Activated CD8-positive, alpha-beta T cell treated with anti-CD3 and anti-CD28 coated beads for 36 hours (primary cell): ENCODE measurements at regions not wholly inside any gene's neighbourhood (a gene's known extent, or its start where the extent isn't known, plus 50 kb on each side); places are given as distances from the start of the nearest gene placed in this dataset.

Source experiments
- ATAC-seq: fragments of 200-7000 bp; cut with Tn5 transposase; one replicate; pipeline ENCODE4 v1.10.0; 2021; ENCODE audit warnings: mild to moderate bottlenecking, moderate library complexity
- CTCF ChIA-PET: fragments of 350-600 bp; sonication (Branson Sonifier 250); formaldehyde crosslinking; loops from one replicate; lab custom pipeline; 2021; ENCODE audit warnings: antibody characterized with exemption; lab: Charles Lee
- POLR2A ChIA-PET: fragments of 350-600 bp; sonication (Branson Sonifier 250); formaldehyde crosslinking; loops from one replicate; lab custom pipeline; 2021; ENCODE audit warnings: antibody characterized with exemption; lab: Charles Lee
- DNase-seq: peaks from one replicate; pipeline ENCODE4 v3.0.0-alpha.2; 2020
- H3K27ac Mint-ChIP-seq: one replicate; pipeline ENCODE4 v1.8.0; 2021; ENCODE audit warnings: mild to moderate bottlenecking, mixed read lengths
- H3K27me3 Mint-ChIP-seq: one replicate; pipeline ENCODE4 v1.8.0; 2021; ENCODE audit warnings: mixed read lengths
- H3K36me3 Mint-ChIP-seq: one replicate; pipeline ENCODE4 v1.8.0; 2021; ENCODE audit warnings: low read depth, mixed read lengths
- H3K4me1 Mint-ChIP-seq: one replicate; pipeline ENCODE4 v1.8.0; 2021; ENCODE audit warnings: low read depth, mixed read lengths
- H3K4me3 Mint-ChIP-seq: one replicate; pipeline ENCODE4 v1.8.0; 2021; ENCODE audit warnings: mild to moderate bottlenecking, moderate library complexity, mixed read lengths
- H3K9me3 Mint-ChIP-seq: one replicate; pipeline ENCODE4 v1.8.0; 2021; ENCODE audit warnings: mixed read lengths
- intact Hi-C: fragments of 100-400 bp; cut with micrococcal nuclease; formaldehyde crosslinking; loops from one replicate; pipeline ENCODE4 v1.10.0; 2022
- TF ChIP-seq, protein P1 (sequence below): fragments of 200-600 bp; IDR thresholded peaks from one replicate; pipeline ENCODE4 v1.8.0; 2022; ENCODE audit warnings: antibody characterized with exemption, mild to moderate bottlenecking

DNA sequence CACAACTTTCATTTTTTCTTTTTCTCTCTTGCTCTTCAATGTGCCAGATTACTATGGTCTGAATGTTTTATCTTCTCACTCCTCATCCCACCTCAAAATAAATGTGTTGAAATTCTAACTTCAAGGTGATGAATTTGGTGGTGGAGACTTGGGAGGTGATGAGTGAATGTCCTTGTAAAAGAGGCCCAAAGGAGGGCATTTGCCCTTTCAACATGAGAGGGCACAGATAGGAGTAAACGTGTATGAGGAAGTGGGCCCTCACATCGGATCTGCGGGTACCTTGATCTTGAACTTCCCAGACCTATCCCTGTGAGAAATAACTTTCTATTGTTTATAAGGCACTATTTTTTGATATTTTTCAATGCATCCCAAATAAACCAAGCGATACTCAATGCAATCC is 412.3 kb upstream of the ADGRL2 start:
- ChIA-PET CTCF (no interaction called here), POLR2A (no interaction called here)
- H3K36me3 Mint-ChIP-seq = no peaks in the 10 kb centered on the region
- TF ChIP-seq, protein P1, sequence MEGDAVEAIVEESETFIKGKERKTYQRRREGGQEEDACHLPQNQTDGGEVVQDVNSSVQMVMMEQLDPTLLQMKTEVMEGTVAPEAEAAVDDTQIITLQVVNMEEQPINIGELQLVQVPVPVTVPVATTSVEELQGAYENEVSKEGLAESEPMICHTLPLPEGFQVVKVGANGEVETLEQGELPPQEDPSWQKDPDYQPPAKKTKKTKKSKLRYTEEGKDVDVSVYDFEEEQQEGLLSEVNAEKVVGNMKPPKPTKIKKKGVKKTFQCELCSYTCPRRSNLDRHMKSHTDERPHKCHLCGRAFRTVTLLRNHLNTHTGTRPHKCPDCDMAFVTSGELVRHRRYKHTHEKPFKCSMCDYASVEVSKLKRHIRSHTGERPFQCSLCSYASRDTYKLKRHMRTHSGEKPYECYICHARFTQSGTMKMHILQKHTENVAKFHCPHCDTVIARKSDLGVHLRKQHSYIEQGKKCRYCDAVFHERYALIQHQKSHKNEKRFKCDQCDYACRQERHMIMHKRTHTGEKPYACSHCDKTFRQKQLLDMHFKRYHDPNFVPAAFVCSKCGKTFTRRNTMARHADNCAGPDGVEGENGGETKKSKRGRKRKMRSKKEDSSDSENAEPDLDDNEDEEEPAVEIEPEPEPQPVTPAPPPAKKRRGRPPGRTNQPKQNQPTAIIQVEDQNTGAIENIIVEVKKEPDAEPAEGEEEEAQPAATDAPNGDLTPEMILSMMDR = no peak
- H3K27ac Mint-ChIP-seq = no peak overlapping the region
- H3K4me3 Mint-ChIP-seq = no peak overlapping the region
- peaks cover 2% of the 10 kb centered on the region for H3K9me3 Mint-ChIP-seq
- H3K27me3 Mint-ChIP-seq = no peaks in the 10 kb centered on the region
- ATAC-seq (no peak), DNase-seq (no peak)
- no peaks in the 10 kb centered on the region for H3K4me1 Mint-ChIP-seq
- intact Hi-C loops = no loop called here

DNA sequence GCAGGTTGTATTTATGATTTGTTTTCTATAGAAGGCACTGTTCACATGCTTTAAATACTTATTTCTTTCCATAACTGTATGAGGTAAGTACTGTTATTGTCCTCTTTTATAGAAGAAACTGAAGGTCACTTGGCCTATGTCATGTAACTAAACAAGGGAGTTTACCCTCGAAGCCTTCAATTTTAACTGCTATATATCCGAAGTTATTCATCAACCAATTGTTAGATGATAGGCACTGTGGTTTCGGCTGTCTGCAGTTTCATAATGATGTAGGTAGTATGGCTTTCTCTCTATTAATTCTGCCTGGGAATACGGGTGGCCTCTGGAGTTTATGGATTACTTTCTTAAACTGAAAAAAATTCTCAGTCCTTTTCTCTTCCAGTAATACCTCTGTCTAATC is 413.3 kb upstream of the ADGRL2 start:
- CTCF ChIA-PET = no interaction called here
- Mint-ChIP-seq H3K4me3 (no peak overlapping the region), H3K27ac (no peak overlapping the region), H3K27me3 (no peaks in the 10 kb centered on the region), H3K4me1 (no peaks in the 10 kb centered on the region), H3K9me3 (peaks cover 2% of the 10 kb centered on the region), H3K36me3 (no peaks in the 10 kb centered on the region)
- intact Hi-C loops = no loop called here
- POLR2A ChIA-PET = no interaction called here
- DNase-seq (no peak), ATAC-seq (no peak)
- TF ChIP-seq, protein P1 = no peak

DNA sequence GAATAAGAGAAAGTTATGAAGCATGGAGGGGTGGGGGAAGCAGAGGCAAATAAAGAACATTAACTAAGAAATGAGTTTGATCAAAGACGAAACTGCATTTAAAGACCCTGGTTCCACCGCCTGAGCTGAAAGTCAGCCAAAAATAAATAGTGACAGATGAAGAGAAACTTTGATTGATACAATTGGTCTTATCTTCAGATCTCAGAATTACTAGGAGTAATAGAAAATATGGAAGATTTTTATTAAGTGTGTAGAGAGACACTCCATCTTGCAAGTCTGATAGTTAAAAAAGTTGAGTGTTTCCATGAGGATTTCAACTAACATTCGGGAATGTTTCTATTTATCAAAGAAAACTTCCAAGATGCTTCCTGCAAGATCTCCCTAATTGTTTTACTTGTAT is 418.2 kb upstream of the ADGRL2 start:
- H3K36me3 Mint-ChIP-seq = no peaks in the 10 kb centered on the region
- H3K27ac Mint-ChIP-seq = no peak overlapping the region
- CTCF ChIA-PET = no interaction called here
- H3K27me3 Mint-ChIP-seq = no peaks in the 10 kb centered on the region
- no peak for DNase-seq
- H3K4me3 Mint-ChIP-seq = no peak overlapping the region
- POLR2A ChIA-PET = no interaction called here
- intact Hi-C loops = no loop called here
- H3K9me3 Mint-ChIP-seq = peaks cover 4% of the 10 kb centered on the region
- no peak for ATAC-seq
- H3K4me1 Mint-ChIP-seq = no peaks in the 10 kb centered on the region
- TF ChIP-seq, protein P1 = no peak

DNA sequence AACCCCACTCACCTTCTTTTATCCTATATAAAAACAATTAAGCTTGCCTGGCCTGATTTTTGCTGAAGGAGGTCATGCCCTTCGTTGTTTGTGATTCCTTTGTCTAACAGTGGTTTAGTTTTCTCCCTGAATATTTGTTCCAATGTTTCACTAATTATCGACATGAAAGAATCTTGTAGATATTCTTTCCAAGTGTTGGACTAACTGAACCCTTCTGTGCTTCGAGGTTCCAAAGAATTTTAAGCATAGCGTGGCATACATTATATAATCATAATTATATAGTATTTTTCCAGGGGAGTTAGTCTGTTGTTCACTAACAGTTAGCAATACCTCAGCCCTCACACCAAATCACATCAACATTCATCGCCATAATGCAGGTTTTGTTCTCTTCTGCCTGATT is 418.9 kb upstream of the ADGRL2 start:
- Mint-ChIP-seq H3K9me3 (peaks cover 4% of the 10 kb centered on the region), H3K4me1 (no peaks in the 10 kb centered on the region), H3K4me3 (no peak overlapping the region), H3K27ac (no peak overlapping the region), H3K27me3 (no peaks in the 10 kb centered on the region), H3K36me3 (no peaks in the 10 kb centered on the region)
- ChIA-PET POLR2A (no interaction called here), CTCF (no interaction called here)
- TF ChIP-seq, protein P1 = no peak
- ATAC-seq = no peak
- DNase-seq = no peak
- intact Hi-C loops = no loop called here

DNA sequence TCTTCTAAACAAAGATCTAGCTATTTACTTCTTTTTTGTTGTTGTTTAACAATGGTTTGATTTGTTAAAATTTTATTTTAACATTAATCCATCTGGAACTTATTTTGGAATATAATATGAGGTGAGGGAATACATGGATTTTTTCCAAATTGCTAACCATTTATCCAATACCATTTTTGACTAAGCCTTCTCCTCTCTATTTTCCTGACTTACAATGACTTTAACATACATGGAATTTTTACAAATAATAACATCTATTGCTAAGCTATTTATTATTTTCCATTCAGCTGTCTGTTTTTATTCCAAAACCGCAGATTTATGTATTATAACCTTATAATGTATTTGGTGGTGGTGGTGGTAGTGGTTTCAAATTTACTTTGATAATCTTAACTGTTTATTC is 420.3 kb upstream of the ADGRL2 start:
- no peaks in the 10 kb centered on the region for H3K4me1 Mint-ChIP-seq
- H3K36me3 Mint-ChIP-seq = no peaks in the 10 kb centered on the region
- no peak for ATAC-seq
- no peak overlapping the region for H3K27ac Mint-ChIP-seq
- intact Hi-C loops = no loop called here
- ChIA-PET CTCF (no interaction called here), POLR2A (no interaction called here)
- TF ChIP-seq, protein P1 = no peak
- H3K27me3 Mint-ChIP-seq = no peaks in the 10 kb centered on the region
- no peak overlapping the region for H3K4me3 Mint-ChIP-seq
- DNase-seq = no peak
- peaks cover 4% of the 10 kb centered on the region for H3K9me3 Mint-ChIP-seq
